Tibial nerve (tissue), 4 donors: ENCODE measurements at regions not wholly inside any gene's neighbourhood (a gene's known extent, or its start where the extent isn't known, plus 50 kb on each side); places are given as distances from the start of the nearest gene placed in this dataset.

Experiments
- CTCF ChIP-seq, 5 experiments: fragments of 200-600 bp in 3 of 5; fragments of 450-650 bp in 2 of 5; sonication (generic) in 3 of 5; IDR thresholded peaks; one replicate each; pipeline ENCODE4 v1.5.1; 2016 to 2019; ENCODE audit warnings: antibody characterized with exemption in 5 of 5, mild to moderate bottlenecking in 3 of 5, moderate library complexity in 2 of 5
- EP300 ChIP-seq, 2 donors: sonication (generic); formaldehyde crosslinking; IDR thresholded peaks; one replicate each; pipeline ENCODE4 v1.6.1; 2017; ENCODE audit warnings: antibody characterized with exemption in 2 of 2, mild to moderate bottlenecking in 1 of 2
- POLR2A ChIP-seq, 2 donors: fragments of 450-650 bp; IDR thresholded peaks; one replicate each; pipeline ENCODE4 v1.6.1; 2017; ENCODE audit warnings: antibody characterized with exemption in 2 of 2, mild to moderate bottlenecking in 2 of 2, moderate library complexity in 2 of 2

GRCh38 chr2:195569255-195569654, 87.8 kb upstream of the SLC39A10 start:
- TF ChIP-seq CTCF (IDR thresholded peaks at IDR 0.05) (no peak), POLR2A (IDR thresholded peaks at IDR 0.05) (no peak), EP300 (IDR thresholded peaks at IDR 0.05) (no peak)
